ENCODE measurements at regions not wholly inside any gene's neighbourhood (a gene's known extent, or its start where the extent isn't known, plus 50 kb on each side); places are given as distances from the start of the nearest gene placed in this dataset.

- ChIA-PET CTCF (interaction anchor here (0.6 kb wide), 1 partner anchor 9 kb away, joined by 4 read pairs; no protein-coding TSS in a partner anchor), POLR2A (no interaction called here)
- TF ChIP-seq ZNF529 (tag by site-specific recombination; IDR thresholded peaks at IDR 0.05; ENCODE audit: insufficient replicate concordance), result no peak
- no peak for TF ChIP-seq BCL11B (tag by site-specific recombination; IDR thresholded peaks at IDR 0.05; ENCODE audit: low read depth)
- no peak for TF ChIP-seq ZSCAN18 (tag by site-specific recombination; IDR thresholded peaks at IDR 0.05)
- TF ChIP-seq ZSCAN30 (tag by site-specific recombination; IDR thresholded peaks at IDR 0.05), result no peak
- TF ChIP-seq ZNF169 (tag by site-specific recombination; IDR thresholded peaks at IDR 0.05), result no peak
- H3K9me3 ChIP-seq (ENCODE audit: control insufficient read depth, insufficient read depth, low read depth, low read length), result no peaks in the 10 kb centered on the region
- no peak overlapping the region for H3K27ac ChIP-seq (ENCODE audit: extremely low read depth, low read depth, low read length)
- no peak overlapping the region for H3K4me3 ChIP-seq (ENCODE audit: low read depth, low read length)
- H3K4me1 ChIP-seq (ENCODE audit: control insufficient read depth, insufficient read depth, low read length), result no peaks in the 10 kb centered on the region; the same call in 1 of the 2 replicates
- no peaks in the 10 kb centered on the region for H3K36me3 ChIP-seq (ENCODE audit: control insufficient read depth in 2 of 2, insufficient read depth in 1 of 2, low read length in 2 of 2)
These were observed 253.0 kb upstream of the FLRT2 start for GRCh38 chr14:85276979-85277228.

GRCh38 chr14:85279407-85279806 lies 250.5 kb upstream of the FLRT2 start:
- no peak overlapping the region for H3K4me3 ChIP-seq (ENCODE audit: low read depth, low read length)
- no peak for TF ChIP-seq ZNF488 (tag by site-specific recombination; IDR thresholded peaks at IDR 0.05)
- no peak for TF ChIP-seq BCL11A (tag by site-specific recombination; IDR thresholded peaks at IDR 0.05; ENCODE audit: low read depth)
- TF ChIP-seq ZFP69B (tag by site-specific recombination; IDR thresholded peaks at IDR 0.05), result no peak
- no peak for TF ChIP-seq ZNF664 (tag by site-specific recombination; IDR thresholded peaks at IDR 0.05)
- no peak for TF ChIP-seq ZNF37A (tag by site-specific recombination; IDR thresholded peaks at IDR 0.05)
- TF ChIP-seq PBX3 (CRISPR knock-in tag; IDR thresholded peaks at IDR 0.05), result no peak
- TF ChIP-seq ZNF645 (tag by site-specific recombination; IDR thresholded peaks at IDR 0.05), result no peak
- TF ChIP-seq ZBTB20 (tag by site-specific recombination; IDR thresholded peaks at IDR 0.05), result no peak
- no peak for TF ChIP-seq ZNF530 (tag by site-specific recombination; IDR thresholded peaks at IDR 0.05; ENCODE audit: low read depth)
- no peak for TF ChIP-seq ATF2 (tag by site-specific recombination; IDR thresholded peaks at IDR 0.05; ENCODE audit: low read depth)
- no peak for TF ChIP-seq ZIC2 (tag by site-specific recombination; IDR thresholded peaks at IDR 0.05)
- no peak for TF ChIP-seq HOXA7 (CRISPR knock-in tag; IDR thresholded peaks at IDR 0.05; ENCODE audit: borderline replicate concordance)
- TF ChIP-seq ZNF514 (tag by site-specific recombination; IDR thresholded peaks at IDR 0.05), result no peak
- TF ChIP-seq ZNF391 (tag by site-specific recombination; IDR thresholded peaks at IDR 0.05; ENCODE audit: borderline replicate concordance, low read depth), result no peak
- CTCF ChIA-PET, result interaction anchor here (0.7 kb wide), 1 partner anchor 679 kb away, joined by 3 read pairs; no protein-coding TSS in a partner anchor
- POLR2A ChIA-PET, result no interaction called here
- H3K27ac ChIP-seq (ENCODE audit: extremely low read depth, low read depth, low read length), result no peak overlapping the region
- no peaks in the 10 kb centered on the region for H3K4me1 ChIP-seq (ENCODE audit: control insufficient read depth, insufficient read depth, low read length)
- no peaks in the 10 kb centered on the region for H3K9me3 ChIP-seq (ENCODE audit: control insufficient read depth, insufficient read depth, low read depth, low read length)
- no peaks in the 10 kb centered on the region for H3K36me3 ChIP-seq (ENCODE audit: control insufficient read depth in 2 of 2, insufficient read depth in 1 of 2, low read length in 2 of 2)
